Gastrocnemius medialis (tissue), 4 donors: ENCODE measurements at regions not wholly inside any gene's neighbourhood (a gene's known extent, or its start where the extent isn't known, plus 50 kb on each side); places are given as distances from the start of the nearest gene placed in this dataset.
"Not testable (repeated sequence)": the region's sequence is repeated elsewhere in the genome, so short reads cannot be mapped to it uniquely, and the experiment has no call there.

Source experiments
- ATAC-seq, 2 donors: fragments of 150-250 bp; one replicate each; pipeline ENCODE4 v1.9.1; 2016
- DNase-seq, 2 donors: peaks; one replicate each; pipeline ENCODE4 v3.0.0-alpha.2; 2019
- H3K27ac ChIP-seq, 4 donors: fragments of 200-600 bp; sonication (generic); 1 replicate in 1 of 4; 2 replicates in 3 of 4; pipeline ENCODE4 v1.5.1; 2016 to 2018; ENCODE audit warnings: mild to moderate bottlenecking in 2 of 4, moderate library complexity in 1 of 4
- H3K27me3 ChIP-seq, 3 donors: fragments of 200-600 bp; sonication (generic) in 2 of 3; 1 replicate in 1 of 3; 2 replicates in 2 of 3; pipeline versions ENCODE4 v1.5.1 to v1.6.0; 2016 to 2019; ENCODE audit warnings: mild to moderate bottlenecking in 1 of 3, moderate library complexity in 1 of 3
- H3K36me3 ChIP-seq, 2 donors: fragments of 200-600 bp; sonication (generic) in 1 of 2; one replicate each; pipeline ENCODE4 v1.5.1; 2017 to 2018
- H3K4me1 ChIP-seq, 2 donors: fragments of 200-600 bp; sonication (generic) in 1 of 2; one replicate each; pipeline ENCODE4 v1.5.1; 2016 to 2017; ENCODE audit warnings: mild to moderate bottlenecking in 2 of 2
- H3K4me3 ChIP-seq, 4 donors: fragments of 200-600 bp; sonication (generic) in 3 of 4; 1 replicate in 1 of 4; 2 replicates in 3 of 4; pipeline ENCODE4 v1.5.1; 2016 to 2019; ENCODE audit warnings: mild to moderate bottlenecking in 2 of 4
- H3K9me3 ChIP-seq, 3 donors: fragments of 200-600 bp; sonication (generic) in 2 of 3; 1 replicate in 1 of 3; 2 replicates in 2 of 3; pipeline ENCODE4 v1.5.1; 2016 to 2019
- in situ Hi-C, 4 donors: fragments of 200-750 bp; cut with MboI; loops; one replicate each; pipeline versions ENCODE4 v1.15.0 to v1.8.0; 2017; ENCODE audit warnings: low sequenced_read_pairs in 4 of 4
- intact Hi-C: fragments of 100-400 bp; cut with DNase I; formaldehyde crosslinking; loops from one replicate; pipeline ENCODE4 v1.15.1; 2023; ENCODE audit warnings: low total_unique reads

GRCh38 chr9:41270992-41271391, 81.9 kb upstream of the ZNG1F start:
- in situ Hi-C loops, intact Hi-C loops, DNase-seq, H3K4me3 ChIP-seq, H3K36me3 ChIP-seq, ATAC-seq, H3K4me1 ChIP-seq, H3K9me3 ChIP-seq, H3K27ac ChIP-seq: not testable (repeated sequence)
- peaks cover 14 to 19% (median 15%) of the 10 kb centered on the region in 3 donors for H3K27me3 ChIP-seq

- H3K4me3 ChIP-seq, in situ Hi-C loops, intact Hi-C loops, H3K9me3 ChIP-seq, H3K27ac ChIP-seq, H3K4me1 ChIP-seq, DNase-seq, H3K36me3 ChIP-seq, ATAC-seq: not testable (repeated sequence)
- H3K27me3 ChIP-seq = peaks cover 14 to 19% (median 15%) of the 10 kb centered on the region in 3 donors
Observed at GRCh38 chr9:41269471-41269870, 80.4 kb upstream of the ZNG1F start.

DNA sequence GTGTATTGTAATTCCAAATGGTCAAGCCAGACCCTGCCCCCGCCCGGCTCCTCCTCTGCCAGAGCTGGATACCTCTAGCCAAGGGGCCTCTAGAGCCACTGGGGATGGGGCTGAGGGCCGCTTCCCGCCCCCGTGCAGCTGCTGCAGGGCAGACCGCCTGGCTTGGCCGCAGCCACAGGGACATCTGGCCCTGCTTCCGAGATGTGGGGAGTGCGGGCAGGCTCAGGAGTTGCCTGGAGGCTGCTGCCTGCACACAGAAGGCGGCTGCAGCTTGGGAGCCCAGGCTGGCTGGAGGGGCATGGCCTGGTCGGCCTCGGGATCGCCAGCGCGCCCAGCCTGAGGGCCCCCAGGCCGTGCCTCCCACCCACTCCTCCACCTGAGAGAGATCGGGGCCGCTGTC, 79.9 kb upstream of the ZNG1F start:
- H3K27me3 ChIP-seq = peaks cover 14 to 19% (median 15%) of the 10 kb centered on the region in 3 donors
- intact Hi-C loops, DNase-seq, H3K36me3 ChIP-seq, H3K27ac ChIP-seq, in situ Hi-C loops, H3K4me1 ChIP-seq, H3K4me3 ChIP-seq, H3K9me3 ChIP-seq, ATAC-seq: not testable (repeated sequence)

DNA sequence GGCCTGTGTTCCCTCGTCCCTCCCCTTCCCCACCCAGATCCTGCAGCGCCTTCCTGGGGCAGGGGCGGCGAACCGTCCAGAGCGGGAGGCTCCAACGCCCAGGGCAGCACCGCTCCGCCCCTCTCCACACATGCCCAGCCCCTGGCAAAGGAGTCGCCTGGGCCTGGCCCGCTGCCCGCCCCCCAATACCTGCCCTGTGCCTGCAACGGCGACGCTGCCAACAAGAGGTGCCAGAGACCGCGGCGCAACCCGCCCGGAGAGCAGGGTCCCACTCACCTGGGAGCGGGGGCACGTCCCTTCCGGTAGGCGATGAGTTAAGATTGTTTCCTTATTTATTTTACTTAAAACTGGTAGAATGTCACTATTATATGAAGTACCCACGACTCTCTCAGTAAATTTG, 77.5 kb upstream of the ZNG1F start:
- intact Hi-C loops, DNase-seq, H3K9me3 ChIP-seq, H3K4me1 ChIP-seq, H3K36me3 ChIP-seq, in situ Hi-C loops, H3K27ac ChIP-seq, ATAC-seq, H3K4me3 ChIP-seq: not testable (repeated sequence)
- H3K27me3 ChIP-seq = peaks cover 14 to 16% (median 15%) of the 10 kb centered on the region in 3 donors

DNA sequence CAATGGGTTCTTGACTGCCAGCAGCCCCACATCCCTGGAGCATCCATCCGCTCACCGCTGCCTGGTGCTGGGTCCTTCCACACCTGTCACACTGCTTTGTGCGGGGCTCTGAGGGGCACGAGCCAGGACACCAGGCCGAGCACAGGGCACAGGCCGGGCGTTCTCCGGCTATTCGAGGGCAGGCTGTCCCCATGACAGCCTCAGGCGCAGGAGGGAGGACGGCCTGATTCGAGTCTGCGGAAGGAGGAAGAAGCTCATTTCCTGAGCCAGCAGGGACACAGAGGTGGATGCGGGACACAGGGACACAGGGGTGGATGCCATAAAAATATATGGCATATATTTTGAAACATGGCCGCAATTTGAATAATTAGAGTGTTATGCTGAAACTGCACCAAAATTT, 76.9 kb upstream of the ZNG1F start:
- H3K36me3 ChIP-seq, in situ Hi-C loops, H3K4me1 ChIP-seq, H3K27ac ChIP-seq, DNase-seq, H3K4me3 ChIP-seq, intact Hi-C loops, H3K9me3 ChIP-seq, ATAC-seq: not testable (repeated sequence)
- peaks cover 10 to 11% (median 11%) of the 10 kb centered on the region in 3 donors for H3K27me3 ChIP-seq

DNA sequence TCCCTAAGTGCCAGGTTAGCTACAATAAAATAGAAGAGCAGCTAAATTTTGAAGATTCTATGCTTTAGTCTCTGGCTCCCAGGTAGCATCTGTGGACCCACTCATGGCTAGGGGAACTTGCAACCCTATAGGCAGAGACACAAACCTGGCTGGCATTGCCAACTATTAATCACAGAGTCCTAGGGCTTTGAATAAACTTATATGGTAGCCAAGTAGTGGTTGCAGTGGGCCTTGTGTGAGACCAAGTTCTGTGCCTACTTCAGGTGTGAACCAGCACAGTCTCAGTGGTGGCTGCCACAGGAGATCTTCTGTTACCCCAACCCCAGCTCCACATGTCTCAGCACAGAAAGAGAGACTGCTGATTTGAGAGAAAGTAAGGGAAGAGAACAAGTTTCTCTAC, 62.9 kb upstream of the ZNG1F start:
- H3K4me1 ChIP-seq, H3K36me3 ChIP-seq, in situ Hi-C loops, H3K27ac ChIP-seq, DNase-seq, H3K9me3 ChIP-seq, H3K4me3 ChIP-seq, ATAC-seq, intact Hi-C loops, H3K27me3 ChIP-seq: not testable (repeated sequence)

GRCh38 chr9:41251101-41251500, 62.0 kb upstream of the ZNG1F start:
- H3K4me1 ChIP-seq, H3K27me3 ChIP-seq, in situ Hi-C loops, intact Hi-C loops, H3K36me3 ChIP-seq, ATAC-seq, H3K9me3 ChIP-seq, H3K27ac ChIP-seq, H3K4me3 ChIP-seq, DNase-seq: not testable (repeated sequence)

DNA sequence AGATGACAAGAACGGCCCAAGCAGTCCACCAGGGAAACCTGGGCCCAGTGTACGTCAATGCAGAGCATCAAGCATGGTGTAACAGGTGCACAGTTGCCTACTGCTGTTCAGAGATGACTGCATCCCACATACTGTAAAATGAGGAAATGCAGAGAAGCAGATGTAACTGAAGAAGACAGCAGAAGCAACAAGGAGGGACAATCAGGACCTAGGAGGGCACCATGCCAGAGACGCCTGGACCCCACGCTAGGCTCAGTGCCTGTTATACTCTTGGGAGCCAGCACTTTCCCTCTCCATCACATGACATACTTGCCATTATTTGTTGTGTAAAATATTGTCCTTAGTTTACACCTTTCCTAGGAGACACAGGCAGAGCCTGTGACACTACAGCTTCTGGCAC, 57.6 kb upstream of the ZNG1F start:
- DNase-seq, H3K27ac ChIP-seq, H3K36me3 ChIP-seq, ATAC-seq, H3K4me3 ChIP-seq, in situ Hi-C loops, intact Hi-C loops, H3K9me3 ChIP-seq, H3K27me3 ChIP-seq, H3K4me1 ChIP-seq: not testable (repeated sequence)
